Type B pancreatic cell (in vitro differentiated cells): ENCODE measurements at regions not wholly inside any gene's neighbourhood (a gene's known extent, or its start where the extent isn't known, plus 50 kb on each side); places are given as distances from the start of the nearest gene placed in this dataset.

ENCODE experiments used
- DNase-seq: peaks from one replicate; pipeline ENCODE4 v3.0.0; 2021; ENCODE audit warnings: mixed read lengths; ENCODE audit not compliant: unreplicated experiment; ENCODE audit errors: extremely low spot score
- H3K27ac Mint-ChIP-seq: 2 replicates; pipeline ENCODE4 v1.8.0; 2021; ENCODE audit warnings: mild to moderate bottlenecking, mixed read lengths
- H3K27me3 Mint-ChIP-seq: 2 replicates; pipeline ENCODE4 v1.8.0; 2021; ENCODE audit warnings: mixed read lengths
- H3K36me3 Mint-ChIP-seq: 2 replicates; pipeline ENCODE4 v1.8.0; 2021; ENCODE audit warnings: mixed read lengths
- H3K4me1 Mint-ChIP-seq: one replicate; pipeline ENCODE4 v1.8.0; 2021; ENCODE audit warnings: mixed read lengths; ENCODE audit not compliant: unreplicated experiment
- H3K4me3 Mint-ChIP-seq: 2 replicates; pipeline ENCODE4 v1.8.0; 2021; ENCODE audit warnings: mild to moderate bottlenecking, mixed read lengths
- H3K9me3 Mint-ChIP-seq: 2 replicates; pipeline ENCODE4 v1.8.0; 2021; ENCODE audit warnings: mixed read lengths
- TF ChIP-seq, protein P1 (sequence below): fragments of 200-600 bp; sonication (generic); conservative IDR thresholded peaks from 2 replicates; pipeline ENCODE4 v1.5.0; 2021; ENCODE audit warnings: antibody characterized with exemption, mild to moderate bottlenecking

- DNase-seq = no peak
- Mint-ChIP-seq H3K9me3 (peaks cover 8% of the 10 kb centered on the region), H3K36me3 (no peaks in the 10 kb centered on the region), H3K4me3 (no peak overlapping the region), H3K27me3 (peaks cover 3% of the 10 kb centered on the region), H3K4me1 (no peaks in the 10 kb centered on the region), H3K27ac (no peak overlapping the region)
- TF ChIP-seq, protein P1, sequence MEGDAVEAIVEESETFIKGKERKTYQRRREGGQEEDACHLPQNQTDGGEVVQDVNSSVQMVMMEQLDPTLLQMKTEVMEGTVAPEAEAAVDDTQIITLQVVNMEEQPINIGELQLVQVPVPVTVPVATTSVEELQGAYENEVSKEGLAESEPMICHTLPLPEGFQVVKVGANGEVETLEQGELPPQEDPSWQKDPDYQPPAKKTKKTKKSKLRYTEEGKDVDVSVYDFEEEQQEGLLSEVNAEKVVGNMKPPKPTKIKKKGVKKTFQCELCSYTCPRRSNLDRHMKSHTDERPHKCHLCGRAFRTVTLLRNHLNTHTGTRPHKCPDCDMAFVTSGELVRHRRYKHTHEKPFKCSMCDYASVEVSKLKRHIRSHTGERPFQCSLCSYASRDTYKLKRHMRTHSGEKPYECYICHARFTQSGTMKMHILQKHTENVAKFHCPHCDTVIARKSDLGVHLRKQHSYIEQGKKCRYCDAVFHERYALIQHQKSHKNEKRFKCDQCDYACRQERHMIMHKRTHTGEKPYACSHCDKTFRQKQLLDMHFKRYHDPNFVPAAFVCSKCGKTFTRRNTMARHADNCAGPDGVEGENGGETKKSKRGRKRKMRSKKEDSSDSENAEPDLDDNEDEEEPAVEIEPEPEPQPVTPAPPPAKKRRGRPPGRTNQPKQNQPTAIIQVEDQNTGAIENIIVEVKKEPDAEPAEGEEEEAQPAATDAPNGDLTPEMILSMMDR = no peak
Measured at GRCh38 chr16:52630711-52631110, 83.8 kb upstream of the TOX3 start.

DNA sequence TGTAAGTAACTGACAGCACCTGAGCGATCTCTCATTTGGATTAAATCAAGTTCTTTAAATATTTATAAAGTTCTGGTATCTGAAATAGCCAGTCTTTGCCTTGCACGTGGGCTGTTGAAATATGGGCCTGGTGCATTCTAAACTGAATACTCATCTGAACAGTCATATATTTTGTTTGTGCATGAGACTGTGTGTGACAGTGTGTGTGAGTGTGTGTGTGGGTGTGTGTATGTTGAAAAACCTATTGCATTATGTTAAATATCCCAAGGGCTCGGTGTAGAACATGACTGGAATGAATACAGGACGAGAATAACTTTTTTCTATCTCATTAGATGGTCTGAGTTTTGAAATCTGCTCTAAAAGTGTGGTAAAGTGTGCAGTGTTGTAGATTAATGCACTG lies 82.4 kb upstream of the TOX3 start:
- peaks cover 10% of the 10 kb centered on the region for H3K27me3 Mint-ChIP-seq

GRCh38 chr16:52624891-52625290 lies 77.9 kb upstream of the TOX3 start:
- Mint-ChIP-seq H3K27ac (no peak overlapping the region), H3K4me1 (no peaks in the 10 kb centered on the region), H3K27me3 (peaks cover 31% of the 10 kb centered on the region), H3K4me3 (no peak overlapping the region), H3K9me3 (peaks cover 4% of the 10 kb centered on the region), H3K36me3 (no peaks in the 10 kb centered on the region)
- TF ChIP-seq, protein P1 = no peak
- DNase-seq = no peak

More for the DNA sequence above, 82.4 kb upstream of the TOX3 start:
- no peak for DNase-seq
- H3K36me3 Mint-ChIP-seq = no peaks in the 10 kb centered on the region
- H3K27ac Mint-ChIP-seq = no peak overlapping the region
- H3K4me3 Mint-ChIP-seq = no peak overlapping the region
- TF ChIP-seq, protein P1 = no peak
- H3K9me3 Mint-ChIP-seq = peaks cover 8% of the 10 kb centered on the region
- H3K4me1 Mint-ChIP-seq = no peaks in the 10 kb centered on the region

GRCh38 chr16:52621651-52622050 lies 74.7 kb upstream of the TOX3 start:
- DNase-seq = no peak
- H3K9me3 Mint-ChIP-seq = no peaks in the 10 kb centered on the region
- peaks cover 37% of the 10 kb centered on the region for H3K27me3 Mint-ChIP-seq
- no peaks in the 10 kb centered on the region for H3K36me3 Mint-ChIP-seq
- peak overlapping the region; percentile 12 for H3K27ac Mint-ChIP-seq
- H3K4me3 Mint-ChIP-seq = no peak overlapping the region
- TF ChIP-seq, protein P1 = no peak
- no peaks in the 10 kb centered on the region for H3K4me1 Mint-ChIP-seq

- TF ChIP-seq, protein P1 = no peak
- no peak overlapping the region for H3K27ac Mint-ChIP-seq
- H3K4me1 Mint-ChIP-seq = no peaks in the 10 kb centered on the region
- H3K27me3 Mint-ChIP-seq = peaks cover 30% of the 10 kb centered on the region
- H3K4me3 Mint-ChIP-seq = no peak overlapping the region
- no peaks in the 10 kb centered on the region for H3K36me3 Mint-ChIP-seq
- no peaks in the 10 kb centered on the region for H3K9me3 Mint-ChIP-seq
- DNase-seq = no peak
Measured at GRCh38 chr16:52618753-52619497, 72.0 kb upstream of the TOX3 start.
